ENCODE measurements at regions not wholly inside any gene's neighbourhood (a gene's known extent, or its start where the extent isn't known, plus 50 kb on each side); places are given as distances from the start of the nearest gene placed in this dataset.

DNA sequence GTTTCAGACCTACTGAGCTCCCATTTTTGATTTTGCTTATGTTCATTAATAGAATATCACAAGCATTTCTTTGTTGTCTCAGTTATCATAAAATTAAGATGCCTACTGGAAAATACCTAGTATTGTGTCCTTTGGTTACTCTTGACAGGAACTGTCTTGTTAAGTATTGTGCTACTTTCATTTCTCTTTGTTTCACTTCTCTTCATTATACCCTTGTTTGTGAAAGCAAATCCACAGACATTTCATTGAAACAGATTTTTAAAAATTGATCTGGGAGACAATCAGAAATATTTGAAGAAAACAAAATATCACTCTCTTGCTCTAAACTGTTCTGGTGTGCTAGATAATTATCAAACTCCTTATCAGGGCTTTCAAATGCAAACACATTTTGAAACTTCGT lies 290.5 kb upstream of the EYS start:
- no peak for TF ChIP-seq GABPA (IDR thresholded peaks at IDR 0.05; ENCODE audit: borderline replicate concordance, insufficient read depth, low read length)
- TF ChIP-seq GTF2F1 (IDR thresholded peaks at IDR 0.05; ENCODE audit: borderline replicate concordance, low read depth, low read length), result no peak
- TF ChIP-seq CHD1 (IDR thresholded peaks at IDR 0.05; ENCODE audit: low read depth, low read length), result no peak
- no peak for TF ChIP-seq TBP (IDR thresholded peaks at IDR 0.05; ENCODE audit: low read depth, low read length)
- TF ChIP-seq POLR2A (IDR thresholded peaks at IDR 0.05; ENCODE audit: control extremely low read depth in 1 of 2, low read depth in 2 of 2, low read length in 2 of 2), result no peak
- TF ChIP-seq SIRT6 (IDR thresholded peaks at IDR 0.05; ENCODE audit: low read length), result no peak

Measured in H1 (cell line).